ENCODE measurements at regions not wholly inside any gene's neighbourhood (a gene's known extent, or its start where the extent isn't known, plus 50 kb on each side); places are given as distances from the start of the nearest gene placed in this dataset.

DNA sequence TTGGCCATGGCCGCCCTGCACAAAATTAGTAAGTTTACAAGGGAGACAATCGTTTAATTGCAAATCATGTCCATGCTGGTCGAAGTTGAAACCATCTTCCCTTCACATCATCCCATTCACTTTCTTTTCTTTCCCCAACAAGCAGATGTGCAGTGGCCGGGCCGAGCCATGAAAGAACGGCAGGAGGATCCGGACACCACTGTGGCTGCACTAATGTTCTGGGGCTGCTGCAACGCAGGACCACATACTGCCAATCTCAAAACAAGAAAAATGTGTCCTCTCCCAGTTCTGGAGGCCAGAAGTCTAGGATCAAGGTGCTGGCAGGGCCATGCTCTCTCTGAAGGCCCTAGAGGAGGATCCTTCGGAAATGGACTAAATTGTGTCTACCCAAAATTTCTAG lies 227.4 kb upstream of the MYT1L start:
- CTCF ChIA-PET (ENCODE audit: low intra/inter-chr PET ratio): no interaction called here
- Histone ChIP-seq H3K9me1 (ENCODE audit: control insufficient read depth, insufficient read depth, low read length) (no peaks in the 10 kb centered on the region), H4K20me1 (replicated peaks; ENCODE audit: control insufficient read depth, insufficient read depth, low read length) (0 out of 2 replicates have a peak, but pooled peaks cover 5% of the 10 kb centered on the region), H3K79me2 (ENCODE audit: control insufficient read depth, insufficient read depth, low read length) (no peaks in the 10 kb centered on the region), H3K9ac (ENCODE audit: insufficient read depth in 1 of 2, low read depth in 2 of 2, low read length in 2 of 2) (no peak overlapping the region), H3K4me1 (replicated peaks in 1 of 2; ENCODE audit: control insufficient read depth in 2 of 2, insufficient read depth in 2 of 2, low read length in 2 of 2) (no peaks in the 10 kb centered on the region; a peak in 1 of 5 replicates), H3K27me3 (ENCODE audit: control insufficient read depth in 2 of 2, insufficient read depth in 2 of 2, low read length in 2 of 2) (peaks cover 0 to 17% of the 10 kb centered on the region in 2 experiments; a peak in 3 of 5 replicates), H2AFZ (ENCODE audit: low read depth, low read length) (no peak overlapping the region), H3K4me2 (ENCODE audit: insufficient read depth, low read length) (no peak overlapping the region), H3K4me3 (no peak overlapping the region), H3K27ac (ENCODE audit: extremely low read depth, low read depth, low read length) (no peak overlapping the region), H3K9me3 (replicated peaks; ENCODE audit: control insufficient read depth, insufficient read depth, low read depth, low read length) (no peaks in the 10 kb centered on the region), H3K36me3 (ENCODE audit: control insufficient read depth, insufficient read depth, low read length) (no peaks in the 10 kb centered on the region)
- TF ChIP-seq NFXL1 (CRISPR knock-in tag; IDR thresholded peaks at IDR 0.05) (no peak), ZNF274 (IDR thresholded peaks at IDR 0.05; ENCODE audit: borderline replicate concordance, low read depth, low read length) (no peak), ZNF347 (CRISPR knock-in tag; IDR thresholded peaks at IDR 0.05; ENCODE audit: low read depth) (no peak), RBM34 (IDR thresholded peaks at IDR 0.05; ENCODE audit: borderline replicate concordance, insufficient read depth, low read length) (no peak), ZBTB1 (CRISPR knock-in tag; IDR thresholded peaks at IDR 0.05; ENCODE audit: borderline replicate concordance, low read depth) (no peak), POLR3A (IDR thresholded peaks at IDR 0.05; ENCODE audit: borderline replicate concordance, extremely low read depth, insufficient read depth, insufficient read length) (no peak), ERF (CRISPR knock-in tag; IDR thresholded peaks at IDR 0.05) (no peak), HNRNPH1 (optimal IDR thresholded peaks at IDR 0.05; ENCODE audit: low read depth, low read length) (no peak)
- TF ChIP-seq, protein P1, sequence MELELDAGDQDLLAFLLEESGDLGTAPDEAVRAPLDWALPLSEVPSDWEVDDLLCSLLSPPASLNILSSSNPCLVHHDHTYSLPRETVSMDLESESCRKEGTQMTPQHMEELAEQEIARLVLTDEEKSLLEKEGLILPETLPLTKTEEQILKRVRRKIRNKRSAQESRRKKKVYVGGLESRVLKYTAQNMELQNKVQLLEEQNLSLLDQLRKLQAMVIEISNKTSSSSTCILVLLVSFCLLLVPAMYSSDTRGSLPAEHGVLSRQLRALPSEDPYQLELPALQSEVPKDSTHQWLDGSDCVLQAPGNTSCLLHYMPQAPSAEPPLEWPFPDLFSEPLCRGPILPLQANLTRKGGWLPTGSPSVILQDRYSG (tag; conservative IDR thresholded peaks at IDR 0.05; ENCODE audit: low read depth): no peak
- BruUV-seq (replicated peaks): no TSS peak
- intact Hi-C loops (cut with micrococcal nuclease): no loop called here
- POLR2A ChIA-PET: no interaction called here
- DNase-seq (ENCODE audit: extremely low read depth in 1 of 4, low spot score in 3 of 4) (no peak), FAIRE-seq (no peak), ATAC-seq (no peak)
- WGBS (ENCODE audit: insufficient coverage, low coverage, missing lambda C conversion rate): 1% methylated on average over 9 of the region's 9 CpGs
- in situ Hi-C loops (cut with MboI): no loop called here

Measured in K562 (cell line).